Left ventricle myocardium superior (tissue), 1 donor: ENCODE measurements at regions not wholly inside any gene's neighbourhood (a gene's known extent, or its start where the extent isn't known, plus 50 kb on each side); places are given as distances from the start of the nearest gene placed in this dataset.
"Not testable (repeated sequence)": the region's sequence is repeated elsewhere in the genome, so short reads cannot be mapped to it uniquely, and the experiment has no call there.

Experiments
- ATAC-seq: fragments of 200-7000 bp; cut with Tn5 transposase; one replicate; pipeline ENCODE4 v1.9.1; 2020; ENCODE audit warnings: mild to moderate bottlenecking, moderate library complexity
- DNase-seq: peaks from one replicate; pipeline ENCODE4 v3.0.0-alpha.2; 2020
- intact Hi-C: fragments of 100-400 bp; cut with micrococcal nuclease; formaldehyde crosslinking; loops from one replicate; pipeline ENCODE4 v1.11.0; 2022
- donor health status: DM: no; HTN: yes; CAD: no; lungs with severe emphysema.

DNA sequence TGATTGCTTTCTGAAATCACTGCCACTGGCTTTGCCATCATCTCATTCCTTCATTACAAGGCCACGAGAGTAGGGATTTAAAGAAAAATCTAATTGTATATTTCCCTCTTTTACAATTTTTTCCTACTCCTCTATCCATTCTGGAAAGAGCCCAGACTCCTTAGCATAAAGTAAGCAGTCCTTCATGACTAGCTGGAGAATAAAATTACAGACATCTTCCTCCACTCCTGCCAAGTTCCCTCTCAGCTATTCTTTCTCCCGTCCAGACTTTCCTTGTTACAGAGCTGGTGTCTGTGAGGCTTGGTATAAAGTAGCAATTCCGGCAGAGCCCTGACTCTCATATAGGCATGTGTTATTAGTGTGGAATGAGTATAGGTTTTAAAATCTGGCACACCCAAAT is 806.8 kb downstream of the PLCL1 start:
- no peak for DNase-seq
- intact Hi-C loops, result no loop called here
- no peak for ATAC-seq

DNA sequence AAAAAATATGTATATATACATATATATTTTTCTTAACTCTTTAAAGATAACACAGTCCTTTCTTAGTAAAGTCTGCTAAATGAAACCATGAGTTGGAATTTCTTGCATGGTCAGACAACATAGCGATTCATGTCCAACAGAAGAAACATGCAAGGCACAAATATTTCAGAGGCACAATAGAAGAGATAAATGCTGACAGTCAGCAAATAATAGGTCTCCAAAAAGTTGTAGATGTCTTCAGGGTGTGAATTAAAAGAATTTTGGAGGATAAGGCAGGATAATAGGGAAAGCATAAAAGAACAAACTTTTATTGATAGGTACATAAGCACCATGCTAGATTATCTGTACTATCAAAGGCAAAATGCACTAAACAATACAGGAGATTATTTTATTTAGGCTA is 800.2 kb downstream of the PLCL1 start:
- intact Hi-C loops, result no loop called here
- ATAC-seq (no peak), DNase-seq (no peak)

DNA sequence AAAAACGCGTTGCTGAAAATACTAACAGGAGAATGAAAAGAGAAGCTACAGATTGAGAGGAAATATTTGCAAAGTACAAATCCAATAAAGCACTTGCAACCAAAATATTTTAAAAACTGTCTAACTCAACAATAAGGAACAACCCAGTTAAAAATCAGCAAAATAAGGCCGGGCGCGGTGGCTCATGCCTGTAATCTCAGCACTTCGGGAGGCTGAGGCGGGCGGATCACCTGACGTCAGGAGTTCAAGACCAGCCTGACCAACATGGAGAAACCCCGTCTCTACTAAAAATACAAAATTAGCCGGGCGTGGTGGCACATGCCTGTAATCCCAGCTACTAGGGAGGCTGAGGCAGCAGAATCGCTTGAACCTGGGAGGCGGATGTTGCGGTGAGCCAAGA is 798.6 kb downstream of the PLCL1 start:
- DNase-seq, ATAC-seq, intact Hi-C loops: not testable (repeated sequence)

DNA sequence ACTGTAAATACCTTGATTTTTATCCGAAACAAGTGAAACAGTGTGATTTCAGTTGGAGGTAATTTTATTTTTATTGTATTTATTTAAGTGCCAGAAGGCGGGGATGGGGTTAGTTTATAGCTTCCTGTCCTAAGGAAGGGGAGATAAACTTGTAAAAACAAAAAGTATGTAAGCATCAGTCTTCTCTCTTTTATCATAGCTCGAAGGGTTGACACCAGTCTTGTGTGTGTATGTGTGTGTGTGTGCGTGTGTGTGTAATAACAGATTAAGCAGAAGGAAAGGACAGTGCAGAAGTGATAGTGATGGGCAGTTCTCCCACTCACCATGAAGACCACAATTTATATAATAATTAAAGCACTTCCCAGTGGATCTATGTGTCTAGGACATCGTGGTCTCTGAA is 793.3 kb downstream of the PLCL1 start:
- ATAC-seq (no peak), DNase-seq (no peak)
- intact Hi-C loops, result no loop called here

GRCh38 chr2:198596985-198597384 is 792.6 kb downstream of the PLCL1 start:
- intact Hi-C loops, result no loop called here
- no peak for ATAC-seq
- no peak for DNase-seq

DNA sequence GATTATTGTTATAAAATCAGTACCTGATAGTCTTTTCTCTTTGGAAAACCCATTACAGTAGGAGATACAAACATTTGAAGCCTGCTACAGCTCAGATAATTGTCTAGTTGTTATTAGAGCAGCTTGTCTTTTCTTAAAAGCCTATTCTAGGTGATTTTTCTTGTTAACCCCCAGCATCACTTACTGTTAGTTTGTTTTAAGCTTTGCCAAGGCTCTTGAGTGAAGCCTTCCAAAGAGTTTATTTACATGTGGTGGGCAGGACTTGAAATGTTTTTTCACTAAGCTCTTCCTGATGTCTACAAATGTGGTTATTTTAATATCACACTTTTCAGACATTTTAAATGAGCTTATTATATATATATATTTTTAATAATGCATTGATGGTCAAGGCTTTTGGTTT is 791.3 kb downstream of the PLCL1 start:
- DNase-seq (no peak), ATAC-seq (no peak)
- intact Hi-C loops, result no loop called here

- no peak for DNase-seq
- intact Hi-C loops, result no loop called here
- ATAC-seq, result no peak
Measured at GRCh38 chr2:198591586-198591985, 787.2 kb downstream of the PLCL1 start.

DNA sequence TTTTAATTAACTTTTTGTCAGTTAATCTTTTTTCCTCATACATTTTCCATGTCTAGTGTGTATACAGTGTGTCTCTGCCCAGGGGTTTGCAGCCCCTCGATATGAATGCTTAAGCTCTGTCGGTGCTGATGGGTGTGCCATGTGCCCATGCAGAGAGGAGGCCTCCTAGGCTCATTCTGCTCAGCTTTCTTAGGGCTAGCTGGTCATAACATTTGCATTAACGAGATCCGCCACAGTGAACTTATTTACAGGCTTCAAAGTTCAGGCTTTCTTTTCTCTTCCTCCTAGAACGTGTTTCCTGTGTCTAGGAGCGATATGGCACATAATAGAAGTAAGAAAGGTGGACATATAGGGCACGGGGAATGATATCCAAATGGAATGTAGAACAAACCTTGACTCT is 783.3 kb downstream of the PLCL1 start:
- ATAC-seq, result no peak
- no peak for DNase-seq
- intact Hi-C loops, result no loop called here

DNA sequence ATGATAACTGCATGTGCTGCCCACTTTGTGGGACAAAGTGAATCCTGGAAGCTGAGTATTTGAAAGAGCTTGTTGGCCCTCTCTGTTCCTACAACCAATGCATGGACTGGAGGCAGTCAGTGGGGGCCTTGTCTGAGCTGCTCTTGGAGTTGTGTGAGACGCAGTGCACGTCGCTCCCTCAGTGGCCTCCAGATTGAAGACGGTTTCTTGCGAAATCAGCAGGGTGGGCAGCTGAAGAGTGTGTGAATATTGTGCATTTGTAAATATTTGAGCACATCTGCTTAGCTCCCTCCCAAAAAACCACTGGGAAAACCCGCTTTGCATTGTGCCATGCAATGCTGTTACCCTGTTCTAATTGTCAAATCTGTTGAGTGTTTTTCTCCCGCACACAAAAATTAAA is 782.8 kb downstream of the PLCL1 start:
- ATAC-seq, result no peak
- intact Hi-C loops, result no loop called here
- no peak for DNase-seq

DNA sequence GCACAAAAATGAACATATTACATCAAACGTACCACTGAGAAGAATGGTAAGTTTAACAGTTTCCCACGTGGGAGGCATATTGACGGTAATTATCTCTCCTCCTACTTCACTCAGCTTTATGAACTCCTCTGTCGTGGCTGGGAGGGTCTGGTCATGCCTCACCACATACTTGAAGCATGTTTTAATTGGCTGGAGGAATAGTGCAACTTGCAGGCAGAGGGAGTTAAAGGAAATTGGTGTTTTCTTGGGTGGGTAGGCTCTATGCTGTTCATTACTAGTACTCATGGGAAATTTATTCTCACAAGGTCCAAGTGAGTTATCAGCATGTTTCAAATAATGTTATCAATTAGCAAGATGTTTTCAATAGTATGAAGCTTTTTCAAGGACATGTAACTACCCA is 767.0 kb downstream of the PLCL1 start:
- DNase-seq, result no peak
- intact Hi-C loops, result no loop called here
- no peak for ATAC-seq

DNA sequence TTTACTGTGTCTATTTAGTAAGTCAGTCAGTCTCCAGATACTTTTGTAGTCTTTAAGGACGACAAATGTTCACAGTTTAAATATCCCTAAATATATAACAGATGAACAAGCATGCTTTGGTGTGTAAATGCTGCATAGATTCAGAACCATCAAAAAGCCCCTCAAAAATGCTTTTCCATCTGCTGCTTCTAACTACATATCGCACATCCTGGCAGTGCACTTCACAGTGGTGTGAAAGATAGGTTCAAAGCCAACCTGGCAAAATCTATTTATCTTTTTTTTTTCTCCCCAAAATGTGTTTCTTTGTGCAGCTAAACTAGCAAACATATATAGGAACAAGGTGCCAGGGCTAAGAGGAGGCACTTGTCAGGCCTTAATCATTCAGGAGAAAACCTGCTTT is 753.8 kb downstream of the PLCL1 start:
- DNase-seq (no peak), ATAC-seq (no peak)
- intact Hi-C loops, result no loop called here

DNA sequence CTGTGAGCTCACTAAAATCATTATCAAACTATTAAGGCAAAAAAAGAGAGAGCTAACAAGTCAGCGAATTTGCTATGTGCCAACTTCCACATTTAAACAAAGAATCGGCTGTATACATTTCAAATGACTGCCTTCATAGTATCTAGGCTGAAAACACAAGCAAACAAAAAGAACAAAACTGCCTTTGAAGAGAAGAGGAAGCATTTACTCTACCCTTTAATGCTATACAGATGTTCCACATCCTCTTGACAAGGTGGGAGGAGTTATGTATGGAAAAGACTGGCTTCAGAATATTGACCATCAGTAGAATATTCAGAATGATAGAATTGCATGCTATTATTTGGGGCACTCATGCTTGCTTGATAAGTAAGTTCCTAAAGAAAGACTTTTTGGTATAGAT is 741.7 kb downstream of the PLCL1 start:
- DNase-seq (no peak), ATAC-seq (no peak)
- intact Hi-C loops, result no loop called here

- ATAC-seq (no peak), DNase-seq (no peak)
- intact Hi-C loops, result no loop called here
Measured at GRCh38 chr2:198545411-198545810, 741.0 kb downstream of the PLCL1 start.

DNA sequence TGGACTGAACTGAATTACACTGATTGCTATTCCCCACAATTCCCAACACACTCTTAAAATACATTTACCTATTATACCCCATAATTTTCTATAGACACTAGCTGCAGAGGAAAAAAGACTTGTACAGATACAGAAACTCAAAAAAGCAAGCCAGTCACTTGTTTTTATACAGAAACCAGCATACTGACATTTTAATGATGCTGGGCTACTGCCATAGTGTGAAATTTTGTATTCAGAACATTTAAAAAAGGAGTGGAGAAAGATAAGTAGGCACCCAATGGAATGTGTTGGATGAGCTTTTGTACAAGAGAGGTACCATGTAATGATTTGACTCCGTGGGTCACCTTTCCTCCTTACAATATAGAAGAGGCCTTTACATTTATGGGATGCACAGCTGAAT is 740.1 kb downstream of the PLCL1 start:
- DNase-seq (no peak), ATAC-seq (no peak)
- intact Hi-C loops, result no loop called here

- intact Hi-C loops, result no loop called here
- no peak for DNase-seq
- ATAC-seq, result no peak
Measured at GRCh38 chr2:198534756-198535155, 730.4 kb downstream of the PLCL1 start.

- intact Hi-C loops, result no loop called here
- ATAC-seq (no peak), DNase-seq (no peak)
Measured at GRCh38 chr2:198525211-198525969, 721.0 kb downstream of the PLCL1 start.

- intact Hi-C loops, result no loop called here
- DNase-seq (no peak), ATAC-seq (no peak)
Measured at GRCh38 chr2:198523710-198524109, 719.3 kb downstream of the PLCL1 start.

- intact Hi-C loops, result no loop called here
- ATAC-seq (no peak), DNase-seq (no peak)
Measured at GRCh38 chr2:198518935-198519334, 714.5 kb downstream of the PLCL1 start.

DNA sequence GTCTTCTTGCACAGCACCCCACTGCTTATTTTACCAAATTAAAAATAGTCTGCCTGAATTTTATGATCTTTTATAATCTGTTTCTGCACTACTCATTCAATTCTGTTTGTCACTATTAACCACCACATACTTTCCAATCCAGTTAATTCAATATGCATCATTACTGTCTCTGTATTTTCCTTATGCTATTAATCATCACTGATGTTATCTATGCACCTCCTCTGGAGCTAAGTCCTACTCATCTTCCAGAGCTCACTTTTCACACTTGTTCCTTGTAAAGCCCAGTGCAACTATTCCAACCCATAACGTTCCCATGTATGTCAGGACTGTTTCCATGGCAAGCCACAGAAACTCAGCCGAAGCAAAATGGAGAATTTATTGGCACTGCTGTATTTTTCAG is 713.6 kb downstream of the PLCL1 start:
- ATAC-seq (no peak), DNase-seq (no peak)
- intact Hi-C loops, result no loop called here

GRCh38 chr2:198508610-198509009 is 704.2 kb downstream of the PLCL1 start:
- DNase-seq, ATAC-seq, intact Hi-C loops: not testable (repeated sequence)

GRCh38 chr2:198499539-198499938 is 695.1 kb downstream of the PLCL1 start:
- ATAC-seq, result peak; percentile 88
- peak; percentile 42 for DNase-seq
- intact Hi-C loops, result no loop called here

DNA sequence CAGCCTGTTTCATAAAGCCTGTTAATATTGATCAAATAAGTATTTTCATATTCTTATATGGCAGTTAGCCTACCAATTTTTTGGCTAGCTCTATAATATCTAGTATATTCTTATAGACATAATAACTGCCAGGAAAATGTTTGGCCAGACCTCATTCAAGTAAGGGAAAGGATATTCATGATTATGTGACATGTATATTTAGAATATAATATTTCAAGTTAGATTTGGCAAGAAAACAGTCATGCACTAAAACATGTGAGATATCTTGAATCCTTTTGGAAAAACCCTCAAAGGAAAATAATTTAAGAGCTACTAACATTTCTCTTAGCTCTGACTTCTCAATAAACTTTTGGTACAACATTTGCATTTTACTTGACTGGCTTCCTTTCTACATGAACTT is 694.1 kb downstream of the PLCL1 start:
- DNase-seq, result no peak
- intact Hi-C loops, result no loop called here
- ATAC-seq, result no peak
